T-helper 1 cell treated with Interleukin-12 subunit alpha and Interleukin-12 subunit beta and Interleukin-4 antibody, amounts not matched to agents 30 ng/mL and 1 ng/mL, for 36 hours (primary cell): ENCODE measurements at regions not wholly inside any gene's neighbourhood (a gene's known extent, or its start where the extent isn't known, plus 50 kb on each side); places are given as distances from the start of the nearest gene placed in this dataset.
"Not testable (repeated sequence)": the region's sequence is repeated elsewhere in the genome, so short reads cannot be mapped to it uniquely, and the experiment has no call there.

ENCODE experiments used
- intact Hi-C: fragments of 100-400 bp; cut with micrococcal nuclease; formaldehyde crosslinking; loops from one replicate; pipeline ENCODE4 v1.15.1; 2024

DNA sequence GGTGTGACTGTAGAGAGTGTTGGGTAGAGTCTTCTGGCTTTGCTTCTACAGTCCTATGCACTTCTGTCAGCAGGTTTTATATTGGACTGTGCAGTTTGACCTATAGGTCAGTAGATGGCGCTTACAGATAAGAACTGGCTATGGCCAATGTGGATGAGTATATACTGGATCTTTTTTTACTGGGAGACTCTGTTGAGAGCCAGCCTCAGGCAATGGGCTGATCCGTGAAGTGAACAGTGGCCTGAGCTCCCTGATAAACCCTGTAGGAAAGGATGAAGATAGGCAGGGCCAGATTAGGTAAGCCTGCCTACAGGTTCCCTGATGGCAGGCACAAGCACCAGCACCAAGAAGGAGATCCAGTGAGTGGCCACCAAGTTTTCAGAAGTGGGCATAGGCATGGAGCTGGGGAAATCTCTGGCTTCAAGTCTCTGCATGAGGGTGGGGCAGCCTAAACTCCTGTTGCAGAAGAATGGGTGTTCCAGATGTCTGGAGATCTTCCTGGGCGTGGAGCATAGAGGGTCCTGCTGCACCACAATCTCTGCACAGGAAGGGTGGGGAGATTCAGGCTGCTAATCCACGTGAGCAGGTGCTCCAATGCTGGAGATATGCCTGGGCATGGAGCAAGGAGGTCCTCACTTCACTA, 326.0 kb upstream of the SGO1 start:
- intact Hi-C loops = loop anchor here (5.0 kb wide), 1 partner anchor 1605 kb away; no protein-coding TSS in a partner anchor

GRCh38 chr3:20510396-20510795, 324.4 kb upstream of the SGO1 start:
- intact Hi-C loops = loop anchor here (5.0 kb wide), 1 partner anchor 1607 kb away; no protein-coding TSS in a partner anchor

- intact Hi-C loops = no loop called here
Measured at GRCh38 chr3:20503394-20504082, 317.5 kb upstream of the SGO1 start.

DNA sequence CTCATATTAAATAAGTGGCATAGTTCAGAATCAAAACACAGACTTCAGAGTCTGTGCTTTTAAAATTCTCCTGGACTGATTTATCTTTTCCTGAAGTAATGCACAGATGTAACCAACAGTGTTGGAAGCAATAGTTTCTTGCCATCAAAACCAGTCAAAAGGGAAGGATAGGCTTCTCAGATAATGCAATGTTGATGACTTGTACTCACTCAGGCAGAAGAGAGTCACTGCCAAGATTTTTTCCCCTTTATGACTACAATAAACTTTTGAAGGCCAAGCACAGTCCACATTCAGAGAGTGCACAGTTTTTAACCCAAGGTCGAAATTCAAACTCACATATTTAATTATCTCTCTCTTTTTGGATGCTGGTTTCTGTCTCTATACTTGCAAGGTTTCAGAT, 305.0 kb upstream of the SGO1 start:
- intact Hi-C loops = no loop called here

DNA sequence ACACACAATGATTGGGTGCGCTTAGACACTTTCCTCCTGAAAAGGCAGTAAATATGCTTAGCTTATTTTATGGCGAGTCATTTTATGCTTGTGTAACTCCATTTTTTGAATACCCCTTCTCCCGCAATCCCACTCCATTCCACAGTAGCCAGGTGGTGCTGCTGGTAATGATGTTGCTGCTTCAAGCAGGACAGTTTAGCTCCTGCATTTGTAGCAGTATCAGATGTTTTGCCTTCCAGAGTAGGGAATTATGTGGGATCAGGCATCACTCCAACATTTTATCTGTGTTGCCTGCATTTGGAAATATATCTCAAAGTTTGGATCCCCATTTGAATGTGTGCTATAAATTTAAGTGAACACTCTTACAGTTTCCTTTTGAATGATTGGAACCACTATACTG, 302.1 kb upstream of the SGO1 start:
- intact Hi-C loops = loop anchor here (10.0 kb wide), 1 partner anchor 603 kb away; no protein-coding TSS in a partner anchor

DNA sequence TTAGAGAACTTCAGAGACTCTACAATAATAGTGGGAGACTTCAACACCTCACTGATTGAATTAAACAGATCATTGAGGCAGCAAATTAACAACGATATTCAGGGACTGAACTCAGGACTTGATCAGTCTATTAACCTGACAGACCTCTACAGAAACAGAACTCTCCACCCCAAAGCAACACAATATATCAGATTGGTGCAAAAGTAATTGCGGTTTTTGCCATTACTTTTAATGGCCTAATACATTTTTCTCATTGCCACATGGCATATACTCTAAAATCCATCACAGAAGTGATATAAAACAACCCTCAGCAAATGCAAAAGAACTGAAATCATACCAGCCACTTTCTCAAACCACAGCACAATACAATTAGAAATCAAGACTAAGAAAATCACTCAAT, 298.1 kb upstream of the SGO1 start:
- intact Hi-C loops = loop anchor here (10.0 kb wide), 1 partner anchor 599 kb away; no protein-coding TSS in a partner anchor

GRCh38 chr3:20482350-20482749, 296.3 kb upstream of the SGO1 start:
- intact Hi-C loops = loop anchor here (10.0 kb wide), 1 partner anchor 598 kb away; no protein-coding TSS in a partner anchor

- intact Hi-C loops = loop anchor here (10.0 kb wide), 1 partner anchor 596 kb away; no protein-coding TSS in a partner anchor
Measured at GRCh38 chr3:20480786-20481365, 294.9 kb upstream of the SGO1 start.

- intact Hi-C loops = no loop called here
Measured at GRCh38 chr3:20478436-20478835, 292.4 kb upstream of the SGO1 start.

GRCh38 chr3:20464237-20464636, 278.2 kb upstream of the SGO1 start:
- intact Hi-C loops = not testable (repeated sequence)

- intact Hi-C loops = no loop called here
Measured at GRCh38 chr3:20462723-20463122, 276.7 kb upstream of the SGO1 start.

- intact Hi-C loops = no loop called here
Measured at GRCh38 chr3:20462226-20462625, 276.2 kb upstream of the SGO1 start.

DNA sequence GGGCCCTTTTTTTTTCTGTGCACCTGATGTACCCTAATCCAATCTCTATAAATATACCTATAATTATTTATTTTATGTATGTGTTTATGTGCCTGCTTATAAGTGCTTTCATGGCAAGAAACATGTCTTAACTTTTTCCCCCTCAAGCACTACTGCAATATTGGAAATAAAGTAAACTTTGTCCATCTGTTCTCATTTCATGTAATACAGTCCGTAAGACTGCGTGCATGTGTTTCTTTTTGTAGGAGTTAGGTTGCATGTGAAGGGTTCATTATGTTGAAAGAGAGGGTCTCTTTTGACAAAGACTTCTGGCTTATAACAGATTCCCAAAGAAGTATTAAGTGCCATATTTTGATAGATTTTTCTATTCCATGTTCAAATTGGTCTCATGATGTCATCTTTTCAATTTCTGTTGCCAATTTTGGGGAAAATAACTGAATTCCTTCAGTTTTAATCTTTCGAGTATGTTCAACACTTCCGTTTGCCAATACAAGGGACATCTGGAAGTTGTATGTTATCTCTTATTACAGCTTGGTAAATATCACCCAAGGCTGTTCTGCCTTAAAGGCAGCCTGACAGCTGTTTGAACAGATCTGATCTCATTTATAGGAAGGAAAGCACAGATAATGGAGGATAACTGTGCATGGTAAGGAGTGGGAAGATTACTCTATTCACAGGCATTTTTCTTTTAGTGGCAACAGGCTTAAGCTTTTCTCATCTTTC, 273.1 kb upstream of the SGO1 start:
- intact Hi-C loops = no loop called here

DNA sequence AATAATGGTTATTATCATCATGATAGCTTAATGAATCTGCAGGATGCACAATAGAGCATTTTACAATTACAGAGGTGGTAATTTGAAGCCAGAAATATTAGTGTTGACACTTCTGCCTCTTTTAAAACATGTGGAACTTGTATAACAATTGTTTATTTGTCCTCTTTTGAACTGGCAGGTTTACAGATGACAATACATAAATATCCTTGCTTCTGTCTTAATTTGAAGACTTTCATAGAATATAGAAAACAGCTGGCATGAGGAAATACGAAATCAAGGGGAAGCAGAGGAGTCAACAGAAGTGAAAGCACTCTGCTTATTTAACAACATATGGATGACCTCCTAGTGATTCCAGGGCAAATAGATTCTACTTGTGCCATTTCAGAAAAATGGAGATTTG, 270.5 kb upstream of the SGO1 start:
- intact Hi-C loops = no loop called here

- intact Hi-C loops = no loop called here
Measured at GRCh38 chr3:20451170-20451569, 265.2 kb upstream of the SGO1 start.

DNA sequence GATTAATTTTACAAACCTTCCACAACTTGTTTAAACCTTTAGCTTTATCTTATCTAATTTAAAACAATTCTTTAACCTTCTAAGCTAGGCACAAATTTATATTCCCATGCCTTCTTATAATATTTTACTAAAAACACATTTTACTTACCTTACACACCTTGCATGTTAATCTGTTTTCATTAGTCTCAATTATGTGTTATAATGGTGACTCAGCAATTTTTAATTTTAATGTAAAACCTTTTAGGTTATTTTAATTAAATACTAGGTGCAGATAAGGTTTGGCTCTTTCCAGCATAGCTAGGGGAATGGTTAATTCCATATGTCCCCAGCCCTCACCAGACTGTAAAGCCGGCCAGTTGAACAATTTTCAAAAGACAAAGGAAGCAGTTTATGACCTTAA, 264.6 kb upstream of the SGO1 start:
- intact Hi-C loops = no loop called here

GRCh38 chr3:20442846-20443245, 256.8 kb upstream of the SGO1 start:
- intact Hi-C loops = no loop called here

DNA sequence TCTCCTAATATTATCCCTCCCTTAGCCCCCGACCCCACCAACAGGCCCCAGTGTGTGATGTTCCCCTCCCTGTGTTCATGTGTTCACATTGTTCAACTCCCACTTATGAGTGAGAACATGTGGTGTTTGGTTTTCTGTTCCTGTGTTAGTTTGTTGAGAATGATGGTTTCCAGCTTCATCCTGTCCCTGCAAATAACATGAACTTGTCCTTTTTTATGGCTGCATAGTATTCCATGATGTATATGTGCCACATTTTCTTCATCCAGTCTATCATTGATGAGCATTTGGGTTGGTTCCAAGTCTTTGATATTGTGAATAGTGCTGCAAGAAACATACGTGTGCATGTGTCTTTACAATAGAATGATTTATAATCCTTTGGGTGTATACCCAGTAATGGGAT, 241.3 kb upstream of the SGO1 start:
- intact Hi-C loops = not testable (repeated sequence)

- intact Hi-C loops = no loop called here
Measured at GRCh38 chr3:20425138-20425537, 239.1 kb upstream of the SGO1 start.

GRCh38 chr3:20424086-20424485, 238.1 kb upstream of the SGO1 start:
- intact Hi-C loops = no loop called here

DNA sequence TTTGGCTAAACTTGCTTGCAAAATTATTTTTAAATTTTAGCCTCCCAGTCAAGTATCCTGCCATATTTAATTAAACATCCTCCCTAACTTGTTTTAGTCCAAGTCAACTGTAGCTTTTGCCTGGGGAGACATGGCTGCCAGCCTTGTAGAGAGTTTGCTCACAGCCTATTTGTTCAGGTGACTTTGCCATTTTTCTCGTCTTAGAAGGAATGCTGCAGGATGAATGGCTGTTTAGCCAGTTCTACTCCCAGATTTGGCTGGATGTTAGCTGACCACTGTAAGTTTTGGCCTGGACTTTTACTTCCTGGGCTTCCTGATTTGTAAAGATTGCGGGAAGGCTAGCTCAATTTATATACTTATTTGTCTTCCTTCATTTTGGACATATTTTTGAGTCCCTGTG, 236.4 kb upstream of the SGO1 start:
- intact Hi-C loops = no loop called here
